ENCODE measurements at regions not wholly inside any gene's neighbourhood (a gene's known extent, or its start where the extent isn't known, plus 50 kb on each side); places are given as distances from the start of the nearest gene placed in this dataset.

DNA sequence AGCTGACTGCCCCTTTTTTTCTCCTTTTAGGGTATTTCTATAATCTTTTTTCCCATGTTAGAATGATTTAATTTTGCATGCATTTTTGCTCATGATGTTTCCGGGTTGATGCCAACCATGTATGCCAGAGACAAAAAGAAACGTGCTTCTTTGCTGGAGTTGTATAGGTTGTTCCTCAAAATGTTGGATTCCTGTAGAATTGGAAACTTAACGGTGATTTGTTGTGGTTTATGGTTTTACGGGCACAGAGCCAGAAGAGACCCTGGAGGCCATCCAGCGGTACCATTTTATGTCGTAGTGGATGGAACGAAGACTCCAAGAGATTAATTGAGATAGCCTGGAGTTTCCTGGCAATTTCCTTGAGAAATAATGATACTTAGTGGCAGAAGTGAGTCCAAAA lies 481.5 kb upstream of the RGMA start:
- intact Hi-C loops (cut with micrococcal nuclease): no loop called here
- Histone ChIP-seq H3K9me3 (ENCODE audit: control insufficient read depth, insufficient read depth, low read length) (peaks cover 19% of the 10 kb centered on the region), H3K56ac (ENCODE audit: extremely low read depth, insufficient read depth, low read length) (no peak overlapping the region), H2AFZ (replicated peaks; ENCODE audit: low read length, poor library complexity) (no peak overlapping the region), H4K91ac (ENCODE audit: insufficient read depth, low read depth, low read length) (no peak overlapping the region), H3K4me2 (ENCODE audit: low read depth, low read length) (no peak overlapping the region), H3K9me1 (ENCODE audit: insufficient read depth, low read length) (no peaks in the 10 kb centered on the region), H2BK120ac (ENCODE audit: low read depth, low read length) (no peak overlapping the region), H3K18ac (ENCODE audit: low read depth, low read length) (no peak overlapping the region), H2AK5ac (ENCODE audit: low read depth, low read length) (no peak overlapping the region), H3K36me3 (ENCODE audit: control insufficient read depth, insufficient read depth, low read length) (no peaks in the 10 kb centered on the region), H4K5ac (ENCODE audit: low read depth, low read length) (no peak overlapping the region), H3K14ac (replicated peaks; ENCODE audit: low read depth, low read length) (no peak overlapping the region), H3K4me1 (ENCODE audit: control insufficient read depth, insufficient read depth, low read length) (no peaks in the 10 kb centered on the region), H3K9ac (ENCODE audit: low read depth, low read length) (no peak overlapping the region), H4K8ac (ENCODE audit: low read depth in 2 of 2, low read length in 2 of 2) (no peak overlapping the region), H4K20me1 (ENCODE audit: insufficient read depth, low read length) (no peaks in the 10 kb centered on the region), H2BK20ac (ENCODE audit: low read depth, low read length) (no peak overlapping the region), H3K23ac (ENCODE audit: low read depth, low read length) (no peak overlapping the region), H2BK5ac (ENCODE audit: low read depth, low read length, poor library complexity, severe bottlenecking) (no peak overlapping the region), H3K79me1 (ENCODE audit: low read depth in 1 of 2, low read length in 2 of 2) (no peaks in the 10 kb centered on the region), H3K27me3 (ENCODE audit: control insufficient read depth, insufficient read depth, low read length) (no peaks in the 10 kb centered on the region), H3K4me3 (ENCODE audit: insufficient read depth, low read depth, low read length) (no peak overlapping the region), H3K4ac (ENCODE audit: low read depth, low read length) (no peak overlapping the region), H2BK15ac (ENCODE audit: low read depth, low read length) (no peak overlapping the region), H2AK9ac (replicated peaks; ENCODE audit: low read depth, low read length, poor library complexity) (no peak overlapping the region), H3K27ac (ENCODE audit: insufficient read depth, low read length) (no peak overlapping the region)
- WGBS, 2 experiments (ENCODE audit: extremely low coverage in 2 of 2, insufficient read length in 1 of 2): 40% methylated on average over 2 of the region's 7 CpGs; no CpG with 5 or more reads in 1 of the 2 experiments
- dilution Hi-C loops (cut with HindIII; ENCODE audit: low sequenced_read_pairs, unreplicated experiment): no loop called here
- CTCF ChIA-PET: interaction anchor here (0.7 kb wide), 1 partner anchor 553 kb away, joined by 3 read pairs; no protein-coding TSS in a partner anchor
- DNase-seq (no peak), ATAC-seq (ENCODE audit: low read depth) (no peak)
- in situ Hi-C loops (cut with MboI; ENCODE audit: low sequenced_read_pairs): no loop called here
- TF ChIP-seq, protein P1, sequence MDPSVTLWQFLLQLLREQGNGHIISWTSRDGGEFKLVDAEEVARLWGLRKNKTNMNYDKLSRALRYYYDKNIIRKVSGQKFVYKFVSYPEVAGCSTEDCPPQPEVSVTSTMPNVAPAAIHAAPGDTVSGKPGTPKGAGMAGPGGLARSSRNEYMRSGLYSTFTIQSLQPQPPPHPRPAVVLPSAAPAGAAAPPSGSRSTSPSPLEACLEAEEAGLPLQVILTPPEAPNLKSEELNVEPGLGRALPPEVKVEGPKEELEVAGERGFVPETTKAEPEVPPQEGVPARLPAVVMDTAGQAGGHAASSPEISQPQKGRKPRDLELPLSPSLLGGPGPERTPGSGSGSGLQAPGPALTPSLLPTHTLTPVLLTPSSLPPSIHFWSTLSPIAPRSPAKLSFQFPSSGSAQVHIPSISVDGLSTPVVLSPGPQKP (IDR thresholded peaks at IDR 0.05; ENCODE audit: borderline replicate concordance, low read depth, low read length): no peak
- TF ChIP-seq MAZ (IDR thresholded peaks at IDR 0.05; ENCODE audit: borderline replicate concordance, low read depth, low read length) (no peak), CEBPB (IDR thresholded peaks at IDR 0.05; ENCODE audit: low read depth, low read length) (no peak), POLR2A (IDR thresholded peaks at IDR 0.05; ENCODE audit: low read depth, low read length) (no peak), NFE2L2 (IDR thresholded peaks at IDR 0.05; ENCODE audit: low read depth, low read length) (no peak), FOS (IDR thresholded peaks at IDR 0.05; ENCODE audit: low read depth, low read length) (no peak), BHLHE40 (IDR thresholded peaks at IDR 0.05; ENCODE audit: low read depth, low read length) (no peak), CHD1 (IDR thresholded peaks at IDR 0.05; ENCODE audit: low read depth, low read length) (no peak), MXI1 (IDR thresholded peaks at IDR 0.05; ENCODE audit: borderline replicate concordance, low read depth, low read length) (no peak)
- TF ChIP-seq, protein P2, sequence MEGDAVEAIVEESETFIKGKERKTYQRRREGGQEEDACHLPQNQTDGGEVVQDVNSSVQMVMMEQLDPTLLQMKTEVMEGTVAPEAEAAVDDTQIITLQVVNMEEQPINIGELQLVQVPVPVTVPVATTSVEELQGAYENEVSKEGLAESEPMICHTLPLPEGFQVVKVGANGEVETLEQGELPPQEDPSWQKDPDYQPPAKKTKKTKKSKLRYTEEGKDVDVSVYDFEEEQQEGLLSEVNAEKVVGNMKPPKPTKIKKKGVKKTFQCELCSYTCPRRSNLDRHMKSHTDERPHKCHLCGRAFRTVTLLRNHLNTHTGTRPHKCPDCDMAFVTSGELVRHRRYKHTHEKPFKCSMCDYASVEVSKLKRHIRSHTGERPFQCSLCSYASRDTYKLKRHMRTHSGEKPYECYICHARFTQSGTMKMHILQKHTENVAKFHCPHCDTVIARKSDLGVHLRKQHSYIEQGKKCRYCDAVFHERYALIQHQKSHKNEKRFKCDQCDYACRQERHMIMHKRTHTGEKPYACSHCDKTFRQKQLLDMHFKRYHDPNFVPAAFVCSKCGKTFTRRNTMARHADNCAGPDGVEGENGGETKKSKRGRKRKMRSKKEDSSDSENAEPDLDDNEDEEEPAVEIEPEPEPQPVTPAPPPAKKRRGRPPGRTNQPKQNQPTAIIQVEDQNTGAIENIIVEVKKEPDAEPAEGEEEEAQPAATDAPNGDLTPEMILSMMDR (conservative IDR thresholded peaks at IDR 0.05; ENCODE audit: low read depth, low read length): no peak
- TF ChIP-seq, protein P3, sequence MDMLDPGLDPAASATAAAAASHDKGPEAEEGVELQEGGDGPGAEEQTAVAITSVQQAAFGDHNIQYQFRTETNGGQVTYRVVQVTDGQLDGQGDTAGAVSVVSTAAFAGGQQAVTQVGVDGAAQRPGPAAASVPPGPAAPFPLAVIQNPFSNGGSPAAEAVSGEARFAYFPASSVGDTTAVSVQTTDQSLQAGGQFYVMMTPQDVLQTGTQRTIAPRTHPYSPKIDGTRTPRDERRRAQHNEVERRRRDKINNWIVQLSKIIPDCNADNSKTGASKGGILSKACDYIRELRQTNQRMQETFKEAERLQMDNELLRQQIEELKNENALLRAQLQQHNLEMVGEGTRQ (IDR thresholded peaks at IDR 0.05; ENCODE audit: low read depth, low read length): no peak
- POLR2A ChIA-PET (ENCODE audit: unreplicated experiment): no interaction called here
- no TSS peak for BruUV-seq (replicated peaks)
